Gastroesophageal sphincter (tissue), 4 donors: ENCODE measurements at regions not wholly inside any gene's neighbourhood (a gene's known extent, or its start where the extent isn't known, plus 50 kb on each side); places are given as distances from the start of the nearest gene placed in this dataset.

Source experiments
- ATAC-seq: fragments of 150-250 bp; one replicate; pipeline ENCODE4 v1.9.1; 2016; ENCODE audit warnings: mild to moderate bottlenecking, moderate library complexity
- H3K27ac ChIP-seq, 4 donors: fragments of 200-600 bp; sonication (generic) in 3 of 4; 1 replicate in 3 of 4; 2 replicates in 1 of 4; pipeline ENCODE4 v1.5.1; 2016 to 2019
- H3K27me3 ChIP-seq: fragments of 200-600 bp; sonication (generic); one replicate; pipeline ENCODE4 v1.5.1; 2019
- H3K36me3 ChIP-seq, 2 donors: fragments of 200-600 bp; sonication (generic); one replicate each; pipeline ENCODE4 v1.5.1; 2019; ENCODE audit warnings: control low read depth in 1 of 2
- H3K4me1 ChIP-seq, 3 donors: fragments of 200-600 bp; sonication (generic); 1 replicate in 2 of 3; 2 replicates in 1 of 3; pipeline ENCODE4 v1.5.1; 2016 to 2019; ENCODE audit warnings: control low read depth in 2 of 3
- H3K4me3 ChIP-seq, 2 donors: fragments of 200-600 bp; sonication (generic); one replicate each; pipeline ENCODE4 v1.5.1; 2019; ENCODE audit warnings: mild to moderate bottlenecking in 1 of 2, moderate library complexity in 1 of 2
- H3K9me3 ChIP-seq, 3 donors: fragments of 200-600 bp; sonication (generic); one replicate each; pipeline ENCODE4 v1.5.1; 2017 to 2019; ENCODE audit warnings: control low read depth in 2 of 3
- EP300 ChIP-seq: sonication (generic); formaldehyde crosslinking; IDR thresholded peaks from one replicate; pipeline ENCODE4 v1.6.1; 2017; ENCODE audit warnings: antibody characterized with exemption, mild to moderate bottlenecking
- POLR2A ChIP-seq, 2 donors: fragments of 450-650 bp; IDR thresholded peaks; one replicate each; pipeline ENCODE4 v1.6.1; 2017; ENCODE audit warnings: antibody characterized with exemption in 2 of 2, mild to moderate bottlenecking in 2 of 2, moderate library complexity in 1 of 2
- POLR2AphosphoS5 ChIP-seq: sonication (generic); formaldehyde crosslinking; IDR thresholded peaks from one replicate; pipeline ENCODE4 v1.6.1; 2017; ENCODE audit warnings: antibody characterized with exemption
- WGBS, 2 donors: methylation state at CpG; one replicate each; pipeline ENCODE4 v1.1.5; 2018; ENCODE audit warnings: low coverage in 1 of 2; 5-methylcytosine and 5-hydroxymethylcytosine counted together
- TF ChIP-seq, protein P1 (sequence below), 4 experiments: fragments of 200-600 bp in 2 of 4; fragments of 450-650 bp in 2 of 4; sonication (generic) in 1 of 4; IDR thresholded peaks; one replicate each; pipeline ENCODE4 v1.5.1; 2017 to 2019; ENCODE audit warnings: antibody characterized with exemption in 4 of 4, mild to moderate bottlenecking in 2 of 4, moderate library complexity in 2 of 4

DNA sequence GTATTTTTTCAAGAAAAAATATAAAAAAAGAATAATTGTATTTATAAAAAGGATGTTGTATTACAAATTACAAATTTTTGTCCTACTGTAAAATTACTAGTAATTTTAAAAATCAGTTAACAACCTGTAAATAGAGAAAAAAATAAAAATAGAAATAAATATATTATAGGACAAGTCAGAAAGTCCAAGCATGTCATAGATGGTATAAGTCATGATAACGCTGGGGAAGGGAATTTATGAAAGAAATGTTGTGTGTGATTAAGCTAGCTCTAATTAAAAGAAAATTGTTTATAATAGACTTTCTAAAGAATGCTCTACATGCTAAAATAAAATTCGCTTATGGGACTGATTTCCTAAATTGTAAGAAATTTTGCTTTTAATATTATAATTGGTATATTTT is 2329.9 kb downstream of the ARAP2 start:
- no peaks in the 10 kb centered on the region for H3K9me3 ChIP-seq
- ATAC-seq = no peak
- TF ChIP-seq POLR2AphosphoS5 (no peak), POLR2A (IDR thresholded peaks at IDR 0.05) (no peak), EP300 (no peak)
- TF ChIP-seq, protein P1, sequence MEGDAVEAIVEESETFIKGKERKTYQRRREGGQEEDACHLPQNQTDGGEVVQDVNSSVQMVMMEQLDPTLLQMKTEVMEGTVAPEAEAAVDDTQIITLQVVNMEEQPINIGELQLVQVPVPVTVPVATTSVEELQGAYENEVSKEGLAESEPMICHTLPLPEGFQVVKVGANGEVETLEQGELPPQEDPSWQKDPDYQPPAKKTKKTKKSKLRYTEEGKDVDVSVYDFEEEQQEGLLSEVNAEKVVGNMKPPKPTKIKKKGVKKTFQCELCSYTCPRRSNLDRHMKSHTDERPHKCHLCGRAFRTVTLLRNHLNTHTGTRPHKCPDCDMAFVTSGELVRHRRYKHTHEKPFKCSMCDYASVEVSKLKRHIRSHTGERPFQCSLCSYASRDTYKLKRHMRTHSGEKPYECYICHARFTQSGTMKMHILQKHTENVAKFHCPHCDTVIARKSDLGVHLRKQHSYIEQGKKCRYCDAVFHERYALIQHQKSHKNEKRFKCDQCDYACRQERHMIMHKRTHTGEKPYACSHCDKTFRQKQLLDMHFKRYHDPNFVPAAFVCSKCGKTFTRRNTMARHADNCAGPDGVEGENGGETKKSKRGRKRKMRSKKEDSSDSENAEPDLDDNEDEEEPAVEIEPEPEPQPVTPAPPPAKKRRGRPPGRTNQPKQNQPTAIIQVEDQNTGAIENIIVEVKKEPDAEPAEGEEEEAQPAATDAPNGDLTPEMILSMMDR (IDR thresholded peaks at IDR 0.05) = no peak
- no peaks in the 10 kb centered on the region for H3K36me3 ChIP-seq
- no peak overlapping the region for H3K4me3 ChIP-seq
- 65 to 69% methylated on average over 2 of the region's 2 CpGs for WGBS, 2 donors
- no peaks in the 10 kb centered on the region for H3K4me1 ChIP-seq
- H3K27me3 ChIP-seq = no peaks in the 10 kb centered on the region
- no peak overlapping the region for H3K27ac ChIP-seq

DNA sequence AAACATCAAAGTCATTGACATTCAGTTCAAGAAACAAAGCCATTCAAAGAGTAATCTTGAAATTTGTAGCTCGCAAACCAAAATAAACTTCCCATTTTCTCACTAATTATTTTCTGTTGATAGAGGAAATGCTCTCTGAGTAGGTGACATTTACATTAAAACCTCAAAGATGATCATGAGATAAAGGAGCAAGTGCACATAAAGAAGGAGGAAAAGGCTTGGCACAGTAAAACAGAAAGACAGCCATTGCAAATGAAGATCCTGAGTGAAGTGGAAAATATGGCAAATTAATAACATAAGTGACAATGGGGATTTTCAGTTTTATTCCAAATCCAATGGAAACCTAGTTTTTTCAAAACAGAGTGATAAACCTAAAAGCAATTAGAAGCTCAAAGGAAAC is 2320.8 kb downstream of the ARAP2 start:
- ATAC-seq = no peak
- Histone ChIP-seq H3K4me3 (no peak overlapping the region), H3K27me3 (no peaks in the 10 kb centered on the region), H3K9me3 (no peaks in the 10 kb centered on the region), H3K36me3 (no peaks in the 10 kb centered on the region), H3K27ac (no peak overlapping the region), H3K4me1 (no peaks in the 10 kb centered on the region)
- TF ChIP-seq EP300 (no peak), POLR2A (IDR thresholded peaks at IDR 0.05) (no peak), POLR2AphosphoS5 (no peak)
- TF ChIP-seq, protein P1 (IDR thresholded peaks at IDR 0.05) = no peak
- 92 to 93% methylated on average over 1 of the region's 1 CpG for WGBS, 2 donors

DNA sequence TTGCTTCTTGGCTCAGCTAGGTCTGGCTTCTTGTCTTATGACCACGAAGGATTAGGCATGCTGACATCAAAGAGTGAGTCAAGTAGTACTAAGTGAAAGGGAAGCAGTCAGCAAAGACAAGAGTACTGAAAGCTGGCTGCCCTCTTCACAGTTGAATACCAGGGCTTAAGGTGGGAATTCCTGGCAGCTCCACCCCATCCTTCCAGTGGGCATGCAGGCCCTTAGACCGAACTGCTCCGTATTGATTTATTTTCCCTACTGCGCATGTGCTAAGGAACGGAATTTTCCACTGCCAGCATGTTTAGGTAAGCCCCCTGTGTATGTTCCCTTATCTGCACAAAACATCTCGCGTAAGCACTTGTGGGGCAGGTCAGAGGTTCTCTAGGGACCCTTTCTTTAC is 2320.1 kb downstream of the ARAP2 start:
- 38 to 74% methylated on average over 7 of the region's 7 CpGs for WGBS, 2 donors
- Histone ChIP-seq H3K4me1 (no peaks in the 10 kb centered on the region), H3K4me3 (no peak overlapping the region), H3K36me3 (no peaks in the 10 kb centered on the region), H3K27me3 (no peaks in the 10 kb centered on the region), H3K9me3 (no peaks in the 10 kb centered on the region), H3K27ac (no peak overlapping the region)
- TF ChIP-seq EP300 (no peak), POLR2AphosphoS5 (no peak), POLR2A (IDR thresholded peaks at IDR 0.05) (no peak)
- TF ChIP-seq, protein P1 (IDR thresholded peaks at IDR 0.05) = no peak
- ATAC-seq = no peak

DNA sequence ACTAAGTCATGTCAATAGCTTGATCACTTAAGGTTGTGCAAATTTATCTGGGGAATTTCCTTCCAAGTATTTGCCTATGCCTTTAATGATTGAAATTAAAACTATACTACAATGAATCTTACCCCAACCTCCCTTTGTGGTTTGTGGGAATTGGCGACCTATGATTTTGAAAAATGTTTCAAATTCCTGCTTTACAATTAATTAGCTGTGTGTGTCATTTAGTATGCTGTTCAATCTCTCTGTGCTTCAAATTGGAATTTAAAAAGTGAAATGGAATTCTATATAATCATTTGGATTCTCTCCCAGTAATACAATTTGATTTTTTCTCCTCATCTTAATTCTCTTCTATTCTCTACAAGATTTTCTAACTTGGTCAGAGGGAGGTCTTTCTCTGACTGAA is 2319.5 kb downstream of the ARAP2 start:
- ATAC-seq = no peak
- Histone ChIP-seq H3K4me1 (no peaks in the 10 kb centered on the region), H3K9me3 (no peaks in the 10 kb centered on the region), H3K27ac (no peak overlapping the region), H3K27me3 (no peaks in the 10 kb centered on the region), H3K36me3 (no peaks in the 10 kb centered on the region), H3K4me3 (no peak overlapping the region)
- TF ChIP-seq, protein P1 (IDR thresholded peaks at IDR 0.05) = no peak
- no peak for TF ChIP-seq POLR2A (IDR thresholded peaks at IDR 0.05)
- TF ChIP-seq POLR2AphosphoS5 = no peak
- no peak for TF ChIP-seq EP300
- WGBS, 2 donors = 67 to 78% methylated on average over 1 of the region's 1 CpG

DNA sequence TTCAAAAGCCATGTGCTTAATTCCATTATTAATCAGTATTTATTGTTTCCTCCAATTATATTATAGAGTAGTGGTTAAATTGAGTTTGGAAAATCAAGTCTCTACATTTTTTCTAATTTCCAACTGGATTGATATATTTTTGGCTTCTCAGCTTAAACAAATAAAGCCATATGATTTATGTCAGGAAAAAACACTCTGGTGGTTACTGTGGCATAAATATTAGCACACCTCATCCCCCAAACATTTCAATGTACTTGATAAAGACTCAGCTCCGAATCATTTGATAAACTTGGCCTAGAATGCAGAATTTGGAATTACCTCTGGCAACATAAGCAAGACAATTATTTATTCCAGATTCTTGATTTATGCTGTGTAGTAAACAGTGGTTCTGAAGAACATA is 2313.8 kb downstream of the ARAP2 start:
- WGBS, 2 donors = 15 to 31% methylated on average over 1 of the region's 1 CpG
- H3K4me3 ChIP-seq = no peak overlapping the region
- H3K27ac ChIP-seq = no peak overlapping the region
- H3K27me3 ChIP-seq = no peaks in the 10 kb centered on the region
- TF ChIP-seq POLR2A (IDR thresholded peaks at IDR 0.05) = no peak
- no peak for TF ChIP-seq POLR2AphosphoS5
- TF ChIP-seq, protein P1 (IDR thresholded peaks at IDR 0.05) = no peak
- no peak for TF ChIP-seq EP300
- no peaks in the 10 kb centered on the region for H3K4me1 ChIP-seq
- H3K36me3 ChIP-seq = no peaks in the 10 kb centered on the region
- H3K9me3 ChIP-seq = no peaks in the 10 kb centered on the region
- ATAC-seq = no peak
